CD4-positive, alpha-beta T cell (primary cell): ENCODE measurements at regions not wholly inside any gene's neighbourhood (a gene's known extent, or its start where the extent isn't known, plus 50 kb on each side); places are given as distances from the start of the nearest gene placed in this dataset.

Experiments
- ATAC-seq: fragments of 200-7000 bp; cut with Tn5 transposase; one replicate; pipeline ENCODE4 v1.10.0; 2022; ENCODE audit warnings: mild to moderate bottlenecking; ENCODE audit not compliant: poor library complexity
- CTCF ChIA-PET: fragments of 350-600 bp; sonication (Branson Sonifier 250); formaldehyde crosslinking; loops from one replicate; lab custom pipeline; 2021; ENCODE audit warnings: antibody characterized with exemption, inconsistent platforms; lab: Charles Lee
- POLR2A ChIA-PET: fragments of 350-600 bp; sonication (Branson Sonifier 250); formaldehyde crosslinking; loops from one replicate; lab custom pipeline; 2021; ENCODE audit warnings: antibody characterized with exemption, inconsistent platforms; lab: Charles Lee
- DNase-seq, 14 experiments: peaks; one replicate each; pipeline ENCODE4 v3.0.0-alpha.2; 2013 to 2020; ENCODE audit warnings: mixed read lengths in 2 of 14
- H3K27ac ChIP-seq, 2 donors: one replicate each; pipeline versions ENCODE4 v1.5.1 to v1.7.0; 2013; ENCODE audit warnings: low read length in 2 of 2, low read depth in 1 of 2, mild to moderate bottlenecking in 1 of 2
- H3K27me3 ChIP-seq, 2 experiments: 1 replicate in 1 of 2; 2 replicates in 1 of 2; pipeline versions ENCODE4 v1.6.1 to v1.7.0; 2013; ENCODE audit warnings: low read length in 2 of 2, control low read depth in 1 of 2, mild to moderate bottlenecking in 1 of 2, moderate library complexity in 1 of 2; ENCODE audit not compliant: insufficient read depth in 2 of 2, control insufficient read depth in 1 of 2
- H3K36me3 ChIP-seq: one replicate; pipeline ENCODE4 v1.6.1; 2013; ENCODE audit warnings: low read length, control low read depth; ENCODE audit not compliant: insufficient read depth
- H3K4me1 ChIP-seq: one replicate; pipeline ENCODE4 v1.6.1; 2013; ENCODE audit warnings: low read length, control low read depth; ENCODE audit not compliant: insufficient read depth
- H3K4me3 ChIP-seq: one replicate; pipeline ENCODE4 v1.5.1; 2013; ENCODE audit warnings: mild to moderate bottlenecking, low read length, moderate library complexity
- H3K9me3 ChIP-seq, 2 experiments: 1 replicate in 1 of 2; 2 replicates in 1 of 2; pipeline versions ENCODE4 v1.6.1 to v1.7.0; 2013; ENCODE audit warnings: low read length in 2 of 2, mild to moderate bottlenecking in 2 of 2, control low read depth in 1 of 2, moderate library complexity in 1 of 2; ENCODE audit not compliant: control insufficient read depth in 1 of 2, insufficient read depth in 1 of 2
- H3K27ac Mint-ChIP-seq: one replicate; pipeline ENCODE4 v1.8.0; 2020; ENCODE audit warnings: mixed read lengths
- H3K27me3 Mint-ChIP-seq: one replicate; pipeline ENCODE4 v1.8.0; 2021; ENCODE audit warnings: mixed read lengths
- H3K36me3 Mint-ChIP-seq: one replicate; pipeline ENCODE4 v1.8.0; 2021; ENCODE audit warnings: low read depth, mixed read lengths
- H3K4me1 Mint-ChIP-seq: one replicate; pipeline ENCODE4 v1.8.0; 2021; ENCODE audit warnings: low read depth, mixed read lengths
- H3K4me3 Mint-ChIP-seq: one replicate; pipeline ENCODE4 v1.8.0; 2020; ENCODE audit warnings: mild to moderate bottlenecking, mixed read lengths
- H3K9me3 Mint-ChIP-seq: one replicate; pipeline ENCODE4 v1.8.0; 2020; ENCODE audit warnings: mixed read lengths
- intact Hi-C, 2 experiments: fragments of 100-400 bp; cut with DNase I in 1 of 2; cut with micrococcal nuclease in 1 of 2; formaldehyde crosslinking; loops; one replicate each; pipeline versions ENCODE4 v1.15.1 to v1.9.0; 2023 to 2025; cut with DNase I, micrococcal nuclease
- TF ChIP-seq, protein P1 (sequence below): fragments of 200-600 bp; IDR thresholded peaks from one replicate; pipeline ENCODE4 v1.8.0; 2022; ENCODE audit warnings: antibody characterized with exemption, mild to moderate bottlenecking

DNA sequence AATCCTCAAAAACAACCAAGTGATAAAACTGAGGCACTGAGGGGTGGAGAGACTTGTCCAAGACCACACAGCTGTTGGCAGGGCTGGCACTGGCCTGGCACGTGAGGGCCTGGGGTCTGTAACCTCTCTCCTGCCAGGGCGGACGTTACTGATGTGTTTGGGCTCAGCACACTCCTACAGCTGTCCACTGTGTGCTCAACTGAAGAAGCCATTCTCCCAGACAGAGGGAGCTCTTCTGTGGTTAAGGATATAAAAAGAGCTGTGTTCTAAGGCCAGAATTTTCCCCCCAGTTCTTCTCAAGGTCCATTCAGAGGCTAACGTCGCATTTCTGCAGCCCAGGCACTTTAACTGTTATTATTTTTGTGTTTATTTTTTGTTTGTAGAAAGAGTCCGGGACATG lies 429.0 kb upstream of the ATP11B start:
- ATAC-seq, result no peak
- H3K4me3 Mint-ChIP-seq, result no peak overlapping the region
- ChIA-PET CTCF (no interaction called here), POLR2A (no interaction called here)
- peaks cover 0 to 6% of the 10 kb centered on the region in 2 experiments for H3K9me3 ChIP-seq
- no peaks in the 10 kb centered on the region for H3K4me1 Mint-ChIP-seq
- H3K36me3 Mint-ChIP-seq, result no peaks in the 10 kb centered on the region
- no peaks in the 10 kb centered on the region for H3K4me1 ChIP-seq
- no peaks in the 10 kb centered on the region for H3K27me3 Mint-ChIP-seq
- H3K27me3 ChIP-seq, result no peaks in the 10 kb centered on the region
- H3K27ac ChIP-seq, result no peak overlapping the region
- no peaks in the 10 kb centered on the region for H3K9me3 Mint-ChIP-seq
- no peak overlapping the region for H3K4me3 ChIP-seq
- H3K27ac Mint-ChIP-seq, result no peak overlapping the region
- TF ChIP-seq, protein P1, sequence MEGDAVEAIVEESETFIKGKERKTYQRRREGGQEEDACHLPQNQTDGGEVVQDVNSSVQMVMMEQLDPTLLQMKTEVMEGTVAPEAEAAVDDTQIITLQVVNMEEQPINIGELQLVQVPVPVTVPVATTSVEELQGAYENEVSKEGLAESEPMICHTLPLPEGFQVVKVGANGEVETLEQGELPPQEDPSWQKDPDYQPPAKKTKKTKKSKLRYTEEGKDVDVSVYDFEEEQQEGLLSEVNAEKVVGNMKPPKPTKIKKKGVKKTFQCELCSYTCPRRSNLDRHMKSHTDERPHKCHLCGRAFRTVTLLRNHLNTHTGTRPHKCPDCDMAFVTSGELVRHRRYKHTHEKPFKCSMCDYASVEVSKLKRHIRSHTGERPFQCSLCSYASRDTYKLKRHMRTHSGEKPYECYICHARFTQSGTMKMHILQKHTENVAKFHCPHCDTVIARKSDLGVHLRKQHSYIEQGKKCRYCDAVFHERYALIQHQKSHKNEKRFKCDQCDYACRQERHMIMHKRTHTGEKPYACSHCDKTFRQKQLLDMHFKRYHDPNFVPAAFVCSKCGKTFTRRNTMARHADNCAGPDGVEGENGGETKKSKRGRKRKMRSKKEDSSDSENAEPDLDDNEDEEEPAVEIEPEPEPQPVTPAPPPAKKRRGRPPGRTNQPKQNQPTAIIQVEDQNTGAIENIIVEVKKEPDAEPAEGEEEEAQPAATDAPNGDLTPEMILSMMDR, result no peak
- intact Hi-C loops, result no loop called here
- H3K36me3 ChIP-seq, result no peaks in the 10 kb centered on the region
- no peak for DNase-seq

DNA sequence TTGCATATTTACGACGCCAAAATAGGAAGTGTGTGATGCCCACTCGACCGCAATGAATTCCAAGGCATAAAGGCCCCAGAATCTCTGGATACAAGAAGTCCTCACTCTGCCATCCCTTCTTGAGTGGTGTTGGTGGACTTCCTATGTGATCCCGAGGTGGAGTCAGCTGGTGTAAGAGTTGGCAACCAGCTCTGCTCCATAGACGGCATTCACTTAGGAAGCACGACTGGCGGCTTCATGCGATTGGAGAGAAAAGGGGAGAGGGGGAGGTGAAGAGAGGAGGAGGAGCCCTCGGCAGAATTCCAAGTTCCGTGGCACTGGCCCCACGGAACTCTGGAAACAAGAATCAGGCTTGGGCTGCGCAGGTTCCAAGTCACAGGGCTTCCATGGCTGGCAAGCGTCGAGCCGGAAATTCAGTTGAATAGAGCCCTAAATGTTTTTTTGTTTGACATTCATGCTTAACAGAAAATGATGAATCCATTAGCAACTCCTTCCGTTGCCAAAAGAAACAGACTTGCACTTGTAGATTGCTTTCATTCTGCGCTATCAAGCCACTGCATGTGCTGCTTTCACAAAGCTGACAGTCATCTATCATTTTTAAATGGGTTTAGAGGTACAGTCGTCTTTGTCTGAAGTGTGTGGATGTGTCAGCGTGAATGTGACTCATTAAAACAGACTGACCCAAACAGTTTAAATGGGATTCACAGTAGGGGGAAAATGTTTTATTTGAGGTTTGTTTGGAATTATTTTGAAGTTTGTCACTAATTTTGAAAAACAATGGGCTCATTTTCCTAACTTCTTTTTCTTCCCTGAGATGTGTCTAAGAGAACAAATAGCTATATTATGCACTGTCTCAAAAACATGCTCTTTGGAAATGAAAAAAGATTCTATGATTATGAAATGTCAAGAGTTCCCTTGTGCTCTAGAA lies 428.3 kb upstream of the ATP11B start:
- H3K27me3 Mint-ChIP-seq, result no peaks in the 10 kb centered on the region
- CTCF ChIA-PET, result no interaction called here
- no peaks in the 10 kb centered on the region for H3K36me3 Mint-ChIP-seq
- Histone ChIP-seq H3K27me3 (no peaks in the 10 kb centered on the region), H3K27ac (no peak overlapping the region), H3K36me3 (no peaks in the 10 kb centered on the region), H3K9me3 (peaks cover 0 to 6% of the 10 kb centered on the region in 2 experiments), H3K4me3 (no peak overlapping the region), H3K4me1 (no peaks in the 10 kb centered on the region)
- POLR2A ChIA-PET, result no interaction called here
- ATAC-seq (no peak), DNase-seq (no peak)
- no peak overlapping the region for H3K4me3 Mint-ChIP-seq
- intact Hi-C loops, result no loop called here
- H3K9me3 Mint-ChIP-seq, result no peaks in the 10 kb centered on the region
- TF ChIP-seq, protein P1, result no peak
- no peak overlapping the region for H3K27ac Mint-ChIP-seq
- no peaks in the 10 kb centered on the region for H3K4me1 Mint-ChIP-seq

DNA sequence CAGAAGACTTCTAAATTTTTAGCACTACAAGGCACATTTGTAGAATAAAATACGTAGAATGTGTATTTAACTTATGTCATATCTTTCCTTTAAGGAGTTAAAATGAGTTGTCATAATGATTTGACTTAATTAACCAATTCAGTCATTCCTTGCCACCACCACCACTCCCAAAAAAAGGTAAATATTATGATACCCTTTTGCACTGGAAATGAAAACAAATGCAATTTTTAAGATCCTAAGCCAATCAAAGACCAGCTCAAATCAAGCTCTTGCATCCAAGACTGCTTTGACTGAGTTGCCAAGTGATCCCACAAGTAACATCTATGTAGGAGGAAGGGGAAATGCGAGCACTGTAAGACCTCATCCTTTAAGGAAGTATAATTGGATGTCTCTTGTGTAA lies 426.6 kb upstream of the ATP11B start:
- Histone ChIP-seq H3K27ac (no peak overlapping the region), H3K4me3 (no peak overlapping the region), H3K36me3 (no peaks in the 10 kb centered on the region), H3K9me3 (peaks cover 0 to 6% of the 10 kb centered on the region in 2 experiments), H3K4me1 (no peaks in the 10 kb centered on the region), H3K27me3 (no peaks in the 10 kb centered on the region)
- Mint-ChIP-seq H3K36me3 (no peaks in the 10 kb centered on the region), H3K4me1 (no peaks in the 10 kb centered on the region), H3K4me3 (no peak overlapping the region), H3K27me3 (no peaks in the 10 kb centered on the region), H3K27ac (no peak overlapping the region), H3K9me3 (no peaks in the 10 kb centered on the region)
- DNase-seq (no peak), ATAC-seq (no peak)
- TF ChIP-seq, protein P1, result no peak
- intact Hi-C loops, result no loop called here
- CTCF ChIA-PET, result no interaction called here
- POLR2A ChIA-PET, result no interaction called here
